ENCODE measurements at regions not wholly inside any gene's neighbourhood (a gene's known extent, or its start where the extent isn't known, plus 50 kb on each side); places are given as distances from the start of the nearest gene placed in this dataset.

DNA sequence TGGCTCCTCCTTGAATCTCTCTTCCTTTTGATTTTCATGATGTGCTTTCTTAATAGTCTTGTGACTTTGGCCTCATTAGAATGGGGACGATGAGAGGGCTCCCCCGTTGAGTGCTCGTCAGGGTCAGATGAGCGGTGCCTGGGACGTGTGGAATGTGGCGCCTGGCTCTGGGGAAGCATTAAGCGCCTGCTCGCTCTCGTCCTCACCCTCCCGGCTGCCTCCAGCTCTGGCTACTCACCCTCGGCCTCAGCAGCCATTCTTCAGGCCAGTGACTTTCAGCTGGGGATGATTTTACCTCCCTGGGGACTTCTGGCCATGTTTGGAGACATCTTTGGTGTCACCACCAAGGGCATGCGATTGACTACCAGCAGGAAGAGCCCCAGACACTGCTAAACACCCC is 69.7 kb downstream of the RPS6KA4 start:
- TF ChIP-seq, protein P1, sequence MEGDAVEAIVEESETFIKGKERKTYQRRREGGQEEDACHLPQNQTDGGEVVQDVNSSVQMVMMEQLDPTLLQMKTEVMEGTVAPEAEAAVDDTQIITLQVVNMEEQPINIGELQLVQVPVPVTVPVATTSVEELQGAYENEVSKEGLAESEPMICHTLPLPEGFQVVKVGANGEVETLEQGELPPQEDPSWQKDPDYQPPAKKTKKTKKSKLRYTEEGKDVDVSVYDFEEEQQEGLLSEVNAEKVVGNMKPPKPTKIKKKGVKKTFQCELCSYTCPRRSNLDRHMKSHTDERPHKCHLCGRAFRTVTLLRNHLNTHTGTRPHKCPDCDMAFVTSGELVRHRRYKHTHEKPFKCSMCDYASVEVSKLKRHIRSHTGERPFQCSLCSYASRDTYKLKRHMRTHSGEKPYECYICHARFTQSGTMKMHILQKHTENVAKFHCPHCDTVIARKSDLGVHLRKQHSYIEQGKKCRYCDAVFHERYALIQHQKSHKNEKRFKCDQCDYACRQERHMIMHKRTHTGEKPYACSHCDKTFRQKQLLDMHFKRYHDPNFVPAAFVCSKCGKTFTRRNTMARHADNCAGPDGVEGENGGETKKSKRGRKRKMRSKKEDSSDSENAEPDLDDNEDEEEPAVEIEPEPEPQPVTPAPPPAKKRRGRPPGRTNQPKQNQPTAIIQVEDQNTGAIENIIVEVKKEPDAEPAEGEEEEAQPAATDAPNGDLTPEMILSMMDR (IDR thresholded peaks at IDR 0.05; ENCODE audit: poor library complexity, severe bottlenecking), result no peak
- no peak overlapping the region for H3K27ac ChIP-seq (ENCODE audit: poor library complexity, severe bottlenecking)
- DNase-seq (ENCODE audit: low spot score) (no peak), ATAC-seq (ENCODE audit: low read depth) (no peak)
- no peaks in the 10 kb centered on the region for H3K4me1 ChIP-seq (ENCODE audit: insufficient read depth, poor library complexity, severe bottlenecking)
- H3K36me3 ChIP-seq (ENCODE audit: low read depth), result no peaks in the 10 kb centered on the region
- no peak overlapping the region for H3K4me3 ChIP-seq (ENCODE audit: severe bottlenecking)
- H3K27me3 ChIP-seq (ENCODE audit: insufficient read depth, poor library complexity, severe bottlenecking), result no peaks in the 10 kb centered on the region
- no peaks in the 10 kb centered on the region for H3K9me3 ChIP-seq (ENCODE audit: severe bottlenecking)

DNA sequence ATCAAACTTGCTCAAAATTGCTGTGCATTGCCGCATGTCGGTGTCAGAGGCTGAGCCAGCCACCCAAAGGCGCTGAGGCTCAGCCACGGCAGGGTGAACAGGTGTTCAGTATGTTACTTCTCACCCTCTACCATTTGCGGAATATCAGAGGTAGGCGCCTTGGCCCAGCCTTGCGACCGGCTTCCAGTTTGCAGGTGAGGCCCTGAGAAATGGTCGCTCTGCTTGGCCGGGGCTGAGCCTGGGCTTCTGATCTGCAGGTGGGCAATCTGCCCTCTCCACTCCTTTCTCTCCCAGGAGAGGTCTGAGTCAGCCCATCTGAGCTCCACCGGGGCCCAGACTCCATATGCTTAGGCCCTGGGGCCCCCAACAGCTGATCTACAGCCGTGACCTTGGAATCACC is 71.0 kb downstream of the RPS6KA4 start:
- TF ChIP-seq, protein P1 (IDR thresholded peaks at IDR 0.05; ENCODE audit: poor library complexity, severe bottlenecking), result no peak
- Histone ChIP-seq H3K4me1 (ENCODE audit: insufficient read depth, poor library complexity, severe bottlenecking) (no peaks in the 10 kb centered on the region), H3K27ac (ENCODE audit: poor library complexity, severe bottlenecking) (no peak overlapping the region), H3K36me3 (ENCODE audit: low read depth) (no peaks in the 10 kb centered on the region), H3K27me3 (ENCODE audit: insufficient read depth, poor library complexity, severe bottlenecking) (no peaks in the 10 kb centered on the region), H3K9me3 (ENCODE audit: severe bottlenecking) (no peaks in the 10 kb centered on the region), H3K4me3 (ENCODE audit: severe bottlenecking) (no peak overlapping the region)
- DNase-seq (ENCODE audit: low spot score), result no peak
- ATAC-seq (ENCODE audit: low read depth), result no peak

DNA sequence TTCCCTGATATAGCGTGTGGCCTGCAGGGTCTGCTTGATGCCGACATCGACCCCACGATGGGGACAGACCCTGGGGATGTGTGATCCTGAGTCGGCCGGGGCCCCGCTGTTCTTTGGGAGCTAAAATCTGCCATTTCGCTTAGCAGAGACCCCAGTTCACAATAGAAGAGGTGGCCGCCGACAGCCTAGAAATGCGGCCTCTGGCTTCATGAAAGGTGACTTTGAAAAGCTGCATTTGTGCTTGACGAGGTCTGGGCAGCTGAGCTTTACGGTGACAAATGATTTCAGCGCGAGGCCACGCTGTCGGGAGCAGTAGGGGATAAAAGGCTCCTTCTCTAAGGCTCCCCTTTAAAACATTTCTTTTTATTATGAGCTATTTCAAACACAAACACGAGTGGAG is 71.7 kb downstream of the RPS6KA4 start:
- H3K4me1 ChIP-seq (ENCODE audit: insufficient read depth, poor library complexity, severe bottlenecking), result no peaks in the 10 kb centered on the region

DNA sequence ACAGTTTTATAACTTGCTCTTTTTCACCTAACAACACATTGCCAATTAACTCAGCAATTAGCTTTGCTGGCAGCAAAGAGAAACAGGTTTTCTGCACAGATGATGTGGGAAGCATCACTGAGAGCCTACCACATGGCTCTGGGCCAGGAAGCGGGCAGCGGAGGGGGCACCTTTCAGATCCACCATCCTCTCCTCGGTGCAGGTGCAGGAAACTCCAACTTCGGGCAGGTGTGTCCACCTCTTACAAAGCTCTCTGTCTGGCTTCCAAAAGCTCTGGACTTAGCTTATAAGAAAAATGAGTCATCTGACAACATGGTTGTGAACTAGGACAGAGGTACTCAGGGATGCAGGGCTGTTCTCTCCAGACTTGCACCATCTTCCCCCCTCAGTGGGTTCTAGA is 77.0 kb downstream of the RPS6KA4 start:
- no peaks in the 10 kb centered on the region for H3K4me1 ChIP-seq (ENCODE audit: insufficient read depth, poor library complexity, severe bottlenecking)
- peak; percentile 58; the same call in 1 of the 3 replicates for ATAC-seq (ENCODE audit: low read depth)
- no peak overlapping the region for H3K27ac ChIP-seq (ENCODE audit: poor library complexity, severe bottlenecking)
- H3K27me3 ChIP-seq (ENCODE audit: insufficient read depth, poor library complexity, severe bottlenecking), result no peaks in the 10 kb centered on the region
- TF ChIP-seq, protein P1 (IDR thresholded peaks at IDR 0.05; ENCODE audit: poor library complexity, severe bottlenecking), result no peak
- DNase-seq (ENCODE audit: low spot score), result no peak
- no peaks in the 10 kb centered on the region for H3K36me3 ChIP-seq (ENCODE audit: low read depth)
- H3K9me3 ChIP-seq (ENCODE audit: severe bottlenecking), result no peaks in the 10 kb centered on the region
- no peak overlapping the region for H3K4me3 ChIP-seq (ENCODE audit: severe bottlenecking)

More for the DNA sequence above, 71.7 kb downstream of the RPS6KA4 start:
- ATAC-seq (ENCODE audit: low read depth) (no peak), DNase-seq (ENCODE audit: low spot score) (no peak)
- Histone ChIP-seq H3K27ac (ENCODE audit: poor library complexity, severe bottlenecking) (no peak overlapping the region), H3K9me3 (ENCODE audit: severe bottlenecking) (no peaks in the 10 kb centered on the region), H3K36me3 (ENCODE audit: low read depth) (no peaks in the 10 kb centered on the region), H3K4me3 (ENCODE audit: severe bottlenecking) (no peak overlapping the region), H3K27me3 (ENCODE audit: insufficient read depth, poor library complexity, severe bottlenecking) (no peaks in the 10 kb centered on the region)
- TF ChIP-seq, protein P1 (IDR thresholded peaks at IDR 0.05; ENCODE audit: poor library complexity, severe bottlenecking), result no peak

DNA sequence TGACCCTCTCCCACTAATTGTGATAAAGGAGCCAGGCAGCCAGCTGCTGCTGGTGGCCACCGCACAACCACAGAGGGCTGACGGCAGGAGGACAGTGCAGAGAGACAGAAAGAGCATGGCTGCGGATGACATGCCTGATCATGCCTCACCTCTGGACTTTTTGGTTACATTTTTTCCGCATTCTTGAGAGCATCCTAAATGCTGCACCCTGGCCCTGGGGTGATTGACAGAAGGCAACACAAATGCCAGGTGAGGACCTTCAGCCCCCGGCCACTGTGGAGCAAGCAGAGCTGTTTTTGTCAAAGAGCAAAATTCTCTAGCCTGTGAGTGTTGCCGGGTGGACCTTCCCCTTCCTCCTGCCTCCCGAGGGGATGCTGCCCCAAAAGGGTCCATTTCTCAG is 78.5 kb downstream of the RPS6KA4 start:
- H3K27me3 ChIP-seq (ENCODE audit: insufficient read depth, poor library complexity, severe bottlenecking), result no peaks in the 10 kb centered on the region
- no peak overlapping the region for H3K27ac ChIP-seq (ENCODE audit: poor library complexity, severe bottlenecking)
- TF ChIP-seq, protein P1 (IDR thresholded peaks at IDR 0.05; ENCODE audit: poor library complexity, severe bottlenecking), result no peak
- no peaks in the 10 kb centered on the region for H3K4me1 ChIP-seq (ENCODE audit: insufficient read depth, poor library complexity, severe bottlenecking)
- H3K36me3 ChIP-seq (ENCODE audit: low read depth), result no peaks in the 10 kb centered on the region
- DNase-seq (ENCODE audit: low spot score) (no peak), ATAC-seq (ENCODE audit: low read depth) (no peak)
- H3K4me3 ChIP-seq (ENCODE audit: severe bottlenecking), result no peak overlapping the region
- H3K9me3 ChIP-seq (ENCODE audit: severe bottlenecking), result no peaks in the 10 kb centered on the region

All from RWPE2 (cell line).